ENCODE measurements at regions not wholly inside any gene's neighbourhood (a gene's known extent, or its start where the extent isn't known, plus 50 kb on each side); places are given as distances from the start of the nearest gene placed in this dataset.

- FAIRE-seq (no peak), DNase-seq (ENCODE audit: low read depth in 1 of 2, low spot score in 2 of 2) (no peak)
- H3K27ac ChIP-seq (ENCODE audit: low read depth, low read length), result no peak overlapping the region
- no peaks in the 10 kb centered on the region for H3K79me1 ChIP-seq (ENCODE audit: low read depth, low read length)
- H4K20me1 ChIP-seq (replicated peaks in 1 of 2; ENCODE audit: control insufficient read depth in 1 of 2, insufficient read depth in 2 of 2, low read length in 2 of 2), result no peaks in the 10 kb centered on the region
- no peak overlapping the region for H3K56ac ChIP-seq (replicated peaks; ENCODE audit: insufficient read length, low read depth, low read length)
- H3K4me1 ChIP-seq (replicated peaks in 1 of 4; ENCODE audit: control insufficient read depth in 3 of 4, insufficient read depth in 4 of 4, low read length in 3 of 4), result no peaks in the 10 kb centered on the region
- H4K8ac ChIP-seq (ENCODE audit: extremely low read depth, insufficient read depth, low read length), result no peak overlapping the region
- no peaks in the 10 kb centered on the region for H3K79me2 ChIP-seq (ENCODE audit: control insufficient read depth in 1 of 2, insufficient read depth in 2 of 2, low read length in 2 of 2)
- no peak overlapping the region for H3K14ac ChIP-seq (ENCODE audit: insufficient read length)
- H2AK5ac ChIP-seq (ENCODE audit: low read depth, low read length), result no peak overlapping the region
- H3K4ac ChIP-seq (replicated peaks; ENCODE audit: insufficient read length, low read depth, low read length), result no peak overlapping the region
- no peak overlapping the region for H2BK120ac ChIP-seq (replicated peaks; ENCODE audit: low read depth, low read length)
- no peak overlapping the region for H4K5ac ChIP-seq (ENCODE audit: insufficient read length, low read depth, low read length)
- H3K9me3 ChIP-seq (ENCODE audit: insufficient read depth in 2 of 2, low read depth in 1 of 2, low read length in 1 of 2), result no peaks in the 10 kb centered on the region
- no peaks in the 10 kb centered on the region for H3K36me3 ChIP-seq (ENCODE audit: control insufficient read depth in 2 of 4, insufficient read depth in 4 of 4, low read length in 3 of 4)
- no peak overlapping the region for H2BK12ac ChIP-seq (ENCODE audit: low read depth, low read length)
- no peaks in the 10 kb centered on the region for H3K23me2 ChIP-seq (ENCODE audit: low read depth, low read length)
- ChIA-PET CTCF (ENCODE audit: partially characterized antibody) (no interaction called here), POLR2A (ENCODE audit: partially characterized antibody) (no interaction called here)
- 82% methylated on average over 1 of the region's 1 CpG; no CpG with 5 or more reads in 1 of the 2 experiments for WGBS, 2 experiments (ENCODE audit: extremely low coverage in 1 of 2, insufficient coverage in 1 of 2, insufficient read length in 1 of 2, insufficient replicate concordance in 2 of 2, low coverage in 1 of 2, low lambda C conversion rate in 2 of 2, missing lambda C conversion rate in 1 of 2)
- H3K27me3 ChIP-seq (replicated peaks in 1 of 4; ENCODE audit: control insufficient read depth in 3 of 4, extremely low read depth in 1 of 4, insufficient read depth in 3 of 4, low read length in 3 of 4), result no peaks in the 10 kb centered on the region
- H3K18ac ChIP-seq (ENCODE audit: extremely low read depth, low read length), result no peak overlapping the region
- no peak overlapping the region for H3K4me3 ChIP-seq (ENCODE audit: extremely low read depth in 1 of 4, insufficient read depth in 2 of 4, low read depth in 3 of 4, low read length in 4 of 4)
- H3K23ac ChIP-seq (ENCODE audit: insufficient read length), result no peak overlapping the region
- H2BK5ac ChIP-seq (ENCODE audit: low read depth, low read length), result no peak overlapping the region
- no peak overlapping the region for H3K9ac ChIP-seq (replicated peaks in 1 of 4; ENCODE audit: extremely low read depth in 1 of 4, low read depth in 3 of 4, low read length in 3 of 4)
- H2BK15ac ChIP-seq (ENCODE audit: low read length), result no peak overlapping the region
- no peak overlapping the region for H4K91ac ChIP-seq (replicated peaks; ENCODE audit: insufficient read length, low read length)
- H2BK20ac ChIP-seq (ENCODE audit: low read length), result no peak overlapping the region
- no peak overlapping the region for H3K4me2 ChIP-seq (ENCODE audit: insufficient read depth in 1 of 2, low read depth in 2 of 2, low read length in 2 of 2)
- no peak overlapping the region for H2AFZ ChIP-seq (ENCODE audit: low read length)
- TF ChIP-seq EP300 (IDR thresholded peaks at IDR 0.05; ENCODE audit: borderline replicate concordance in 1 of 2, low read depth in 2 of 2, low read length in 2 of 2), result no peak
These were observed 475.2 kb downstream of the EPHA7 start for GRCh38 chr6:92944132-92944531.

Measured in H1 (cell line).